ENCODE measurements at regions not wholly inside any gene's neighbourhood (a gene's known extent, or its start where the extent isn't known, plus 50 kb on each side); places are given as distances from the start of the nearest gene placed in this dataset.
"Not testable (repeated sequence)": the region's sequence is repeated elsewhere in the genome, so short reads cannot be mapped to it uniquely, and the experiment has no call there.

DNA sequence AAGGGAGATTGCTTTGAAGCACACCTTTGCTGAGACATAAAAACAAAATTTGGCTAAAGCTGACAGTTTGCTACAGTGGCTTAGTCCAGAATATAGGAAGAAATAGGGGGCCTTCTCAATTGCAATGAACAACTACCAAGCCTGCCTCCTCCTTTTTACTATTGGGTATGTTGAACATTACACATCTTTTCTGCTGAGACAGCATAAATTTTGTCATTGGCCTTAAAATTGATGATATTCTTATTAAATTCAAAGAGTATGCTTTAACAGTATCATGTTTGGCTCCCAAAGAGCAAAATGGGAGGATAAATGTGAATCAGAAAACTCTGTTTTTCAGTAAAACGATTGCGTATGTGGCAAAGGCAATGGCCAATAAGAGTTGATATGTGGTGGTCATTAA, 721.9 kb upstream of the IGFBP7 start:
- no peak for DNase-seq

DNA sequence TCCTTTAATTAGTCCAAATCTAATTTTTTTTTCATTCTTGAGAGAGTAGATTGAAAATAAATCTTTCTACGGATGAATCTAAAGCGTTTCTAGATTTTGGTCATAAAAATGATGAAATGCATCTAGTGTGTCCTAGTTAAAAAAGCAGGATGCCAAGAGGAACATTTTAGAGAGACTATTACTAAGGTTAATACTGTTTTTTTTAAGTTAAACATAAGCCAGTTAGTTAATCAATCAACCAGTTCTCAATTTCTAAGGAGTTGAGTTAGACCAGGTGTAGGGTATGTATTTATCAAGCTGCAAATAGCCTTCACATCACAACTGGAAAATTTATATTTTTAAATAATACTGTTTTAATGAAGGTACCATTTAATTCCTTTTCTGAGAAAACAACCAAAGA, 679.5 kb upstream of the IGFBP7 start:
- no peak for DNase-seq

DNA sequence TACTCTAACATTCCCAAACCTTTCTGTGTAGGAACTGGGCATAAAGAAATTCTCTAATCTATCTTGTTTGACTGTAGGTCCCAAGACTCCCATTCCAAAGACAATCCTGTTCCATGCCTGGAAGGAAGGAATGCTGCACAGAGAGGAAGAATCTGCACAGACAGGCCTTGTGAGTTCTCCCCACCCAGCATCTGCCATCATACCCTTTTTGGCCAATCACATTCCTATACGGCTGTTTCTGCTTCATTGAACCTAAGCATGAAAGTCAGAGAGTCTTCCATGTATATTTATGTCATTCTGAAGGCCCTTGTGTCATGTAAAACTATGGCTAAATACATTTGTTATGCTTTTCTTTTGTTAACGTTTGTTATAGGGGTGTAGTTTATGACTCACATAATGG, 667.7 kb upstream of the IGFBP7 start:
- DNase-seq, result no peak

DNA sequence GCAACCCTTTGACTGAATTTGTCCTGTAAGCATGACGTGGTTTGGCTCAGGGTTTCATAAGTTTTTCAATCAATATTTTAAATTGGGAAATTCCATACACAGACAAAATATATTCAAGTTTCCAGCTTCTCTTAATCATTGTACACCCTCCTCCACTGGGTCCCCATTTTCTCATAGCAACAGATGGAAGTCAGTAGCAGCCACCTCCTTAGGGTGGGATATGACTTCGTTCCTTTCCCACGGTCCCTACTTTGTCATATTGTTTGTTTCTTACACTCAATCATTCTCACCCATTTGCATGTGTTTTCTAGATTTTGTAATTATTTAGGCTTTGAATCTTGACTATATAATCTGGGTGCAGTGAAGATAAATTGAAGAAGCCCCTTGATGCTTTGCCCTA, 664.5 kb upstream of the IGFBP7 start:
- no peak for DNase-seq

DNA sequence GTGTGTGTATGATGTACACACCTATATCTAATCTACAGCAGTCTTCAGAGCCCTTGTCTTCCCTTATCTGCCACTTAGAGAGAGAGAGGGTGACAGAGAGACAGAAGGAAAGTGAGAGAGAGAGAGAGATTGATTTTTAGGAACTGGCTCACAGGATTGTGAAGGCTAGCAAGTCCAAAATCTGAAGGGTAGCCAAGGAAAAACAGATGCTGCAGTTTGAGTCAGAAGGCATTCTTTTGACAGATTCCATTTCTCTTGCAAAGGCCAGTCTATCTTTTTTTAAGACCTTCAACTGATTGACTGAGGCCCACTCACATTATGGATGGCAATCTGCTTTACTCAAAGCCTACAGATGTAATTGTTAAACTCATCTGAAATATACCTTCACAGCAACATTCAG, 664.0 kb upstream of the IGFBP7 start:
- no peak for DNase-seq

DNA sequence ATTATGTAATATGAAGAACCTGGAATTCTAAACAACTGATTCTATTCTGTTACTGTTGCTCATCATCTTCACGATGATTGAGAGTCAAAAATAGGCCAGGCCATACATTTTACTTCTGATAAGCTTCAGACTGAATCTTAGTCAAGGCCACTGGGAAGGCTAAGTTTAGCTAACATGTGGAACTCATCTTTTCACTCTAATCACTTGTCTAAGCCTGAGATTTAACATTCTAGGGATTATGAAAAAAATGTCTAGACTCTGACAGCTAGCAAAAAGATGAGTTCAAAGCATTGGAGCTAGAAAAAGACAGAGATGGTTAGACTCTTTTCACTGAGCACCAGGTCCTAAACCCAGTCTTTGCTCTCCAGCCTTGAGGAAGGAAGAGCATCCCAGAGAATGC, 656.2 kb upstream of the IGFBP7 start:
- no peak for DNase-seq

DNA sequence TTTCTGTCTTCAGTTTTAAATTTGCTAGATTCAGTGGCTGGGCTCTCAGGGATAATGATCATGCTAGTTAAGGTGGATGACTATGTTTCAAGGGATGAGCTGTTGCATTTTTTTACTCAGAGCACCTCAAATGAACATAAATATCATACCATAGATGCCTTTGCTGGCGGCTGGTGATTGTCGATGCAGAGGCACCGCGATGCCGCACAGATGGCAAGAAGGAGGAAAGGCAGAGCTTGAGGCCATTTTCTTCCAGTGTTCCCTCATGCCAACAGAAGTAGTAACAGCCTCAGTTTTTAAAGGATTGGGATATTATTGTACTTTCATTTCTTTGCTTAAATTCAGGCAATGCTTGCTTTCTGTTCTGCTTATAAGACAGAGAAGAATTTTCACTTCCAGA, 654.7 kb upstream of the IGFBP7 start:
- DNase-seq, result no peak

DNA sequence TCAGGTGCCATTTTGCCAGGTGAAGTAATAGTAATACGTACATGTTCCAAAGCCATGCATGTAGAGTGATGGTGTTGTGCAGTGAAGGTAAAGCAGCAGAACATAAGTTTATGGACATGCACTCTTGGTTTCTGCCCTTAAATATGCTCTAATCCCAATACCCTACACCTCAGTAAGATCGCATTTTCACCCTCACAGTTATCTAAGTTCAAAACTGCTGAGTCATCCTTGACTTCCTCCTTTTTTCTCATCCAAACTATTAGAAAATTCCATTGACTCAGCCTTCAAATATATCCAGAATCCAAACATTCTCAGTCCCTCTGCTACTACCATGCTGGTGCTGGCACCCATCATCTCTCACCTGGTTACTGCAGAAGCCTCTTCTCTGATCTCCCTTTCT, 652.9 kb upstream of the IGFBP7 start:
- no peak for DNase-seq

DNA sequence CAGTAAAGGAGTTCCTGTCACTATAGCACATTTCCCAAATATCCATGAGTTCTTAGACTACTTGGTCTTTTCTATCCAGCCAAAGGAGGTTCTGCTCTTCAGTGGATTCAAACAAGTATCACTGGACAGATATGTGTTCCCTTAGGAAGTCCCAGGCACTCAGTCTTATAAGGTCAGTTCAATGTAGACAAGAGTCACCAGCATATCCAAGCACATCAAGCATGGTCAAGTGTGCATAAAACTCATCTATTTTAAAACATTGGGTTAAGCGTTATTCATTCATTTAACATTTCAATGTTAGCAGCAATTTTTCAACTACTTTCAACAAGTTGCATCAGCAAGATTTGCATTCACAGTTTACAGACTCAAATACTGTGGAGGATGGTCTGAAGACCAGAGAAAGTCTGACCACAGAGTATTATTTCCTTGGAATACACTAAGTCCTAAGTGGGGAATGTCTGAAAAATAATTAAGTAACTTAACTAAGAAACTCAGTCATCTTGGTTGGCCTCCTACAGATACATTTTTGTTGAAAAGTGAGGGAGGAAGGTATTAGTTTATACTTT, 630.5 kb upstream of the IGFBP7 start:
- no peak for DNase-seq

DNA sequence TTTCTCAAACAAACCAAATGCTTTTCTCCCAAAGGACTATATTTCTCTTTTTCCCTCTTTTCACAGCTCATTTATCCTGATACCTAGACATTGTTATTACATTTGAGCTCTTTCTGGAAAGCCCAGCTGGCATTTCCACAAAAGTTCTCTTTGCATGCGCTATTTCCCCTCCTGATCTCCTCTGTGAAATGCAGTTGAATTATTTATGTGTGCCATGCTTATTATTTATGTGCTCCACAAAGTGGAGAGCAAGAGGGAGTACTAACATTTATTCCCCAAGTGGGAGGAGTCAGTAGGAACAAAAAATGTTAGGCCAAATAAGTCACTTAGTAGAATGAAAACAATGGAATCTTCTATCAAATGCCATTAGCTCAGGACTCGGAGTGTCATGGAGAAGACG, 626.6 kb upstream of the IGFBP7 start:
- no peak for DNase-seq

DNA sequence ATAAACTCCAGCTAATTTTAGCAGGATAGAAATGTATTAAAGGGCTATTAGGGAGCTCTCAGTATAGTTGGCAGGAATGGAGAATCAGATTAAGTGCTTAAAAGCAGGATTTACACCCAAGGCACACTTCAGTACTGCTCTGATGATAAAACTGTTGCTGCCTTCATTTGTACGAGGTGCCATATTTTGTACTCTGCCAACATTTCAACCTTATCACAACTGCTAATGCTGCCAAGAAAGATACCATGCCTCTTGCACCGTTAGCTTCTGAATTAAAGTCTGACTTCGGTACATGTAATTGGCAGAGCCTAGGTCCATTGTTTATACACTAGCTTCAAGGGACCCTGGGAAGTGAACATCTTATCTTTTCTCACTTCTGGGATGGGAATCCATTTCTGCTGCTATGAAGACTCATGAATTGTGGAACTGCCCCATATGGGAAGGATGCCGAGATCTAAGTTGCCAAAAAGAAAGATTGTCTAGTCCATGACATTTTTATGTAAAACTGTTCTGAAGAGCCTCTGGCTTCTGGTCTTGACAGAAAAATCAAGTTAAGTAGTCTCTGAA, 624.0 kb upstream of the IGFBP7 start:
- no peak for DNase-seq

DNA sequence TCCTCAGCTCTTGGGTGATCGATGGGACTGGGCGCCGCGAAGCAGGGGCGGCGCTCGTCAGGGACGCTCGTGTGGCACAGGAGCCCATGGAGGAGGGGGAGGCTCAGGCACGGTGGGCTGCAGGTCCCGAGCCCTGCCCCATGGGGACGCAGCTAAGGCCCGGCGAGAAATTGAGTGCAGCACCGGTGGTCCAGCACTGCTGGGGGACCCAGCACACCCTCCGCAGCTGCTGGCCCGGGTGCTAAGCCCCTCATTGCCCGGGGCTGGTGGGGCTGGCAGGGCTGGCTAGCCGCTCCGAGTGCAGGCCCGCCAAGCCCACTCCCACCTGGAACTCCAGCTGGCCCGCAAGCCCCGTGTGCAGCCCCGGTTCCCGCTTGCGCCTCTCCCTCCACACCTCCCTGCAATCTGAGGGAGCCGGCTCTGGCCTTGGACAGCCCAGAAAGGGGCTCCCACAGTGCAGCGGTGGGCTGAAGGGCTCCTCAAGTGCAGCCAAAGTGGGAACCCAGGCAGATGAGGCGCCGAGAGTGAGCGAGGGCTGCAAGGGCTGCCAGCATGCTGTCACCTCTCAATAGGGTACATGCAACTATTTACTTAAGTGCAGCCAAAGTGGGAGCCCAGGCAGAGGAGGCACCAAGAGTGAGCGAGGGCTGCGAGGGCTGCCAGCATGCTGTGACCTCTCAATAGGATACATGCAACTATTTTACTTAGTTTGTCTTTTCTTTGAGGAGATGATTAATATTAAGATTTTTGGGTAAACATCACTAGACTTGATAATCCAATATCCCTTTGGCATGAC, 619.8 kb upstream of the IGFBP7 start:
- DNase-seq, result not testable (repeated sequence)

DNA sequence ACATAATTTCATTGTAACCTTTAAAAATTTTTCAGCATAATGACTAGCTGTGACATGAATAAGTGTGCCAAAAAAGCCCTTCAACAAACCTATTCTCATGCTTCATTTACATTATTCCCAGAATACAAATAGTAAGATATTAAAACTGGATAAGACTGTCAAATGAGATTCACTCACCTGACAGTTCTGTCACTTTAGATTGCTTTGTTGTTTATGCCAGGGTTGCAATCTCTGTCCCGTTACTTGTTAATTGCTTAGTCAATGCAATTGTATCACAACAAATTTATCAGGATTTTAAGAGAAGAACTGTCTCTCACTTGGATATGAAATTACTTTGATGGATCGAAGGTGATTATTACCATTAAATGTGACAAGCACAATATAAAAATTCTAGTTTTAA, 616.0 kb upstream of the IGFBP7 start:
- no peak for DNase-seq

DNA sequence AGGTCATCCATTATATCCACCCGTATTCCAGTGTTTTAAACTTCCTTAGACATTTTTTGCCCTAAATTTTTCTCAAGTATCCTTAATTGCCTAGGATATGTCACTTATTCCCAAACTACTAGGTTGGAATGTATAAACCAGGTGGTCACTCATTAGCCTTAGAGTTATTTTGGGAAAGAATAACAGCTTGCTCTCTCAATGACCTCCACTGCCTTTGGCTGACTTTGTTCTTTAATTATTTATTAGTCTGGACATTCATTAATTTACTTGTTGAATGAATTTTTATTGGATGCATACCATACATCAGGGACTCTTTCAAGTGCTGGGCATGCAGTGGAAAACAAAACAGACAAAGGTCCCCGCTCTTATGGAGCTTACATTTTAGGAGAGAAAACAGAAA, 609.3 kb upstream of the IGFBP7 start:
- no peak for DNase-seq

DNA sequence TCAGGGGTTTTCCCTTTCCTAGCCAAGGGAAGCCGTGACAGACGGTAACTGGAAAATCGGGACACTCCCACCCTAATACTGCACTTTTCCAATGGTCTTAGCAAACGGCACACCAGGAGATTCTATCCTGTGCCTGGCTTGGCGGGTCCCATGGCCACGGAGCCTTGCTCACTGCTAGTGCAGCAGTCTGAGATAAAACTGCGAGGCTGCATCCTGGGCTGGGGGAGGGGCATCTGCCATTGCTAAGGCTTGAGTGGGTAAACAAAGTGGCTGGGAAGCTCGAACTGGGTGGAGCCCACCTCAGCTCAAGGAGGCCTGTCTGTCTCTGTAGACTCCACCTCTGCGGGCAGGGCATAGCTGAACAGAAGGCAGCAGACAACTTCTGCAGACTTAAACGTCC, 604.1 kb upstream of the IGFBP7 start:
- not testable (repeated sequence) for DNase-seq

DNA sequence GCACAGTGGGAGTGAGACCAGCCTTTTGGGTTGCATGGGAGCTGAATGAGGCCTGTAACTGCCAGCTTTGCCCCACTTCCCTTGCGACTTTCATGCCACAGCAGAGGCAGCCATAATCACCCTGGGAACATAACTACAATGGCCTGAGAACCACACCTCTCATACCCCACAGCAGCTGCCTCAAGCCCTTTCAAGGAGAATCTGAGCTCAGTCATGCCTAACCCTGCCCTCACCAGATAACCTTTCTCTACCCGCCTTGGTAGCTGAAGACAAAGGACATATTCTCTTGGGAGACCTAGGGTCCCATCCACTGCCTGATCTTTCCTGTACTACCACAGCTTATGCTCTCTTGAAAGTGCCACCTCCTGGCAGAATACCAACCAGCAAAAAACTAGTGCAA, 599.9 kb upstream of the IGFBP7 start:
- no peak for DNase-seq

DNA sequence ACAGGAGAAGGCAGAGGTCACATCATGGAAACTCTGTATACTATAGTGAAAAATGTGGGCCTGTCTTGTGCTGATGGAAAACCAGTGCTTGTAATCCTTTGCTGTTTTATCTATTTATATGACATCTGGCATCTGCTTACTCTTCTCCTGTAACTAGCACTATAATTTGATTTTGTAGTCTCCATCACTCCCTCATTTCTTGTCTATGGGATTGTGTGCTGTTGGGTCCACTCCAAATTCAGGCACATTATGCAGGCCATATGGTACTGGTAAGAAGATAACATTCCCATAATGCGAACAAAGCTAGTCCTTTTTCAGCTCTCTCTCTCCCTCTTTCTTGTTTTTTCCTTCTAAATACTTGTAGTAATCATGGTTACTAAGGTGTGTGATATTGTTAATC, 581.2 kb upstream of the IGFBP7 start:
- DNase-seq, result no peak

DNA sequence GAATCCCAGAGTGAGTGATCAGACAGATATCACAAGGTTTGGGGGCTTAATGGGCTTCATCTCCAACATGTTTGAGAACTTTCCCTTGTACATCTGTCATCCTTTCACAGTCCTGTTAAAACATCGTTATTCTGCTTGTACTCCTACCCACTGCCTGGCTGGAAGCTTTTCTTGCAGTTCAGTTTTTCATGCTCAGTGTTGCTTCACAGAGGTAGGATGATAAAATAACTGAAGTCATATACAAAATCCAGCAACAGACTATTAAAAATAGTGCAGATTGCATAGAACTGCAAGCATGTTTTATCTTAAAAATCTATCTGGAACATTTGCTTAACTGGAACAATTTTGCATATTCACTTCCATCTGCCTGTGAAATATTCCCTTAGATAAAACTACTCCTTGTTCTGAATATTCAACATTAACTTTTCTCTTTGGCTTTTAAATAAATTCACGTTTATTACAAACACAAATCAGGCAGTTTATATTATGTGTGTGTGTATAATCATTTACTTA, 579.6 kb upstream of the IGFBP7 start:
- DNase-seq, result no peak

DNA sequence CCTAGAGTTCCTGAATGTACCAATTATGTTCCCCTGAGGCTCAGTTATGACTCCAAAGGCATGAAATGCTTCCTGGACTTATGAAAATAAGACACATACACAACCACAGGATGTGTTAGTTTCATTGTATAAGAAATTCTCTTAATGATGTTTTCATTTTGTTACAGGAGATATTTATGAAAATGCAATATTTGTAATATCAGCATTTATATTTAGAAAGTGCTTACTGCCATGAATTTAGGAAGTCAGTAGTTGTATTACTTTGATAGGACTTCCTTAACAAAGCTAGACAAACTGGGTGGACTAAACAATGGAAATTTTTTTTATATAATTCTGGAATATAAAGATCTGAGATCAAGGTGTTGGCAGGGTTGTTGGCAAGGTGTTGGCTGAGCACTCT, 572.1 kb upstream of the IGFBP7 start:
- no peak for DNase-seq

DNA sequence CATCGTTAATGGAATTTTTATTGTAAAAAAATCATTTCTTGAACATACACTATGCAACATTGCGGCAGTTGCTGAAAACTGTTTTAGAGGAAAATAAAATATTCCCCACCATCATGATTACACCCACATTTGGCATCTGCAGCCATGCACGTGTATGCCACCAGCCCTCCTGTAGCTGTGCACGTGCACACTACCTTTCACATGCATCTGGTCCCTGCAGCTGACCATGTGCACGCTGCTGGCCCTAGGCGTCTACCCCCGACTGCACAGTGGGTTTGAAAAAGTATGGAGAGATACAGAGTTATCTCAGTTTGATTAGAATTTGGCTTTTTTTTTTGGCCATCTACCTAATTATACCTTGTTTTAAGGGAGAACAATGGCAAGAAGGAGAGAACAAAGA, 569.8 kb upstream of the IGFBP7 start:
- no peak for DNase-seq

DNA sequence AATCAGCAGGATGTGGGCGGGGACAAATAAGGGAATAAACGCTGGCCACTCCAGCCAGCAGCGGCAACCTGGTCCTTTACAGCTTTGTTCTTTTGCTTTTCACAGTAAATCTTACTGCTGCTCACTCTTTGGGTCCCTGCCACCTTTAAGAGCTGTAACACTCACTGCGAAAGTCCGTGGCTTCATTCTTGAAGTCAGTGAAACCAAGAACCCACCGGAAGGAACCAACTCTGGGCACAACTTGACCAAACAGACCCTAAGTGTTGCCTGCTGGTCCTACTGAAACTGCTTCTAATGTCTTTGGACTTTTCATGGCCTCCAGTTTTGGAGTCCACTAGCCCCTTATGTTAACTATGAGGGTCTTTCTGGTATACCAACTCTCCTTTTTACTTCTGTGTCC, 566.2 kb upstream of the IGFBP7 start:
- DNase-seq, result no peak

DNA sequence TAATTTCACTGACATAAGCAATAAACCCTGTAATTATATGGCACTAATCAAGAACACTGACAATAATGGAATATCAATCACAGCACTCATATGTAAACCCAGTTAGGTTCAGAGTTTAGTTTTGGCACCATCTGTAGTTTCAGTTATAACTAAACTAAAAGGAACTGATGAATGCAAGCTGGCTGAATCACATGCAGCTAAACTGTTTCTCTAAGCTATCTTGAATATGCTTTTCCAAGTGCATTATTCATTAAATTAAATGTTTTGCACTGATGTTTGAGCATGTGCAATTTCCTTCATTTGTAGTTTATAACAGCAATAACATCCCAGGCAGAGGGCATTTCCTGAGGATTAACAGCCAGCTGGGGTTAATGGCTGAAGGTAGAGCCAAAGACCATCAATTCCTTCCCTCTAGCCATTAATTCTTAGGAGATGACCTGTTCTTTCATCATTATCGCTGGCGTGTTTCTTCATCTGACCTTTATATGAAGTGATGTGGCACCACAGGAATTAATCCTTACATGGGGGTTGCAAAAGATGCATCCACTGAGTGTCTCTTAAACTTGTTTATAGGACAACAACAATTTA, 562.8 kb upstream of the IGFBP7 start:
- no peak for DNase-seq

DNA sequence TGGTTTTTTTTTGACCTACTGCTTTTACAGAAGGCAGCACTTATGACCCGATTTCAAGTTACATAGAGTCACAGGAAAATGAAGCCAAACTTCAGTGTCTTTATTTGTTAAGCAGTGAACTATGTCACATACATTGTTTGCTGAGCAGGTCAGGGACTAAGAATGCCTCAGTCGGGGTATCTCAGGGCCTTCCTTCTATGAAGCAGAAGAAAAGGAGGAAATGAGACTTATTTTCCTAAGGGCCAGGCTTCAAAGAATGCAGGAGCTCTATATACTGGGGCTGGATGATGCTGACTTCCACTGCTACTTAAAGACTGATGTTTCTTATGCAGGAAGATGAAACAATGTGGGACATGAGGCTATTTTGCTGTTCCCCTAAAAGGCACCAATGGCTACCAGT, 558.4 kb upstream of the IGFBP7 start:
- no peak for DNase-seq

DNA sequence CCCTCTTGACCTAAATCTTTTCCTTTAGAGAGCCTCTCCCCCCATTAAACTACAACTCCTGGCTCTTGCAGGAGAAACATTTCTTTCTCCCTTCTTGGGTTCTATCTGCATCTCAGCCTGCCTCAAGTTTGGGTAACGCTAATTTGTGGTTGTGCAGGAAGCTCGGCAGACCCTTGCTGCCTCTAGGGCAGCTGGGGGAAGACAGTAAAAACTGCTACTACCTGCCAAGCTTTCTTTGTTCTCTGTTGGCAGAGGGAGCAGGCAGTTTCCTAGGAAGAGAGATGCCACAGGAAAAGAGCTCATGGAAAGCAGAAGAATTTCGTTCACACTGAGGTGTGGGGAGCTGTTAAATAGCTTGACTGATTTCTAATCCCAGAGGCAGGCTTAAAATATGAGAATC, 555.6 kb upstream of the IGFBP7 start:
- DNase-seq, result no peak

All from T-helper 9 cell (primary cell).